LNCAP (cell line): ENCODE measurements at regions not wholly inside any gene's neighbourhood (a gene's known extent, or its start where the extent isn't known, plus 50 kb on each side); places are given as distances from the start of the nearest gene placed in this dataset.

ENCODE experiments used
- TF ChIP-seq, protein P1 (sequence below): fragments of 450-650 bp; IDR thresholded peaks from 2 replicates; pipeline ENCODE4 v1.5.1; 2017; ENCODE audit warnings: mild to moderate bottlenecking

DNA sequence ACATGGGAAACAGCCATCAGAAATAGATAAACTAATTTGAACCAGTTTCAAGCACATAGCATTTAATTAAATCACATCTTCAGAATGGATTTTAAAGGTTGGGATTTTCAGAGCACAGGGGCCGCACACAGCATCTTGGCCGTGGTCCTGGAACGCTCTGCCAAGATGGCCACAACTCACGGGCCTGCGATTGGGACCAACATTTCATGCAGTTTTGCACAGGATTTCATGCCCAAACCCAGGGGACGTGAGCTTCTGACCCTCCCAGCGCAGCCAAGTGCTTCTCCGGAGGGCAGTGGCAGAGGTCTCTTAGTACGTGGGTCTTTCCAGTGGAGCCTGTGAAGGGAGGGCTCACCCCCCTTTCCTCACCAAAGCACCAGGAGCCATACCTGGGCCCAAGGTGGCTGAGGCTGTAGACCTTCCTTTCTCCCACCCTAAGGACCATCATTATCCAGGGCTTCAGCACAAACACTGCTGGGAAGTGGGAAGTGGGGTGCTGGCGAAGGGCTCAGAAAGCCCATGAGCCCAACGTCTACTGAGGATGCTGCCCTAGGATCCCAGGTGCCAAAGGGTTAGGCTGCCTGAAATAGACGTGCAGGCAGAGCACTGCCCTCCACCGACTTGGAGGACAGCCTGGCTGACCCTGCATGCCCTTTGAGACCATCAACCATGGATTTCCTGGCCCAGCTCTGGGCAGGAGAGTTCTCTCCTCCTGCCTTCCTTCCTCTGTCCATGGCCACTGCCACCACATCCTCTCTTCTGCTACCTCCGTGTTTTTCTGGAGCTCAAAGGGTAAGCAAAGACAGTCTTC lies 611.2 kb upstream of the MGMT start:
- TF ChIP-seq, protein P1, sequence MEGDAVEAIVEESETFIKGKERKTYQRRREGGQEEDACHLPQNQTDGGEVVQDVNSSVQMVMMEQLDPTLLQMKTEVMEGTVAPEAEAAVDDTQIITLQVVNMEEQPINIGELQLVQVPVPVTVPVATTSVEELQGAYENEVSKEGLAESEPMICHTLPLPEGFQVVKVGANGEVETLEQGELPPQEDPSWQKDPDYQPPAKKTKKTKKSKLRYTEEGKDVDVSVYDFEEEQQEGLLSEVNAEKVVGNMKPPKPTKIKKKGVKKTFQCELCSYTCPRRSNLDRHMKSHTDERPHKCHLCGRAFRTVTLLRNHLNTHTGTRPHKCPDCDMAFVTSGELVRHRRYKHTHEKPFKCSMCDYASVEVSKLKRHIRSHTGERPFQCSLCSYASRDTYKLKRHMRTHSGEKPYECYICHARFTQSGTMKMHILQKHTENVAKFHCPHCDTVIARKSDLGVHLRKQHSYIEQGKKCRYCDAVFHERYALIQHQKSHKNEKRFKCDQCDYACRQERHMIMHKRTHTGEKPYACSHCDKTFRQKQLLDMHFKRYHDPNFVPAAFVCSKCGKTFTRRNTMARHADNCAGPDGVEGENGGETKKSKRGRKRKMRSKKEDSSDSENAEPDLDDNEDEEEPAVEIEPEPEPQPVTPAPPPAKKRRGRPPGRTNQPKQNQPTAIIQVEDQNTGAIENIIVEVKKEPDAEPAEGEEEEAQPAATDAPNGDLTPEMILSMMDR, result no peak

DNA sequence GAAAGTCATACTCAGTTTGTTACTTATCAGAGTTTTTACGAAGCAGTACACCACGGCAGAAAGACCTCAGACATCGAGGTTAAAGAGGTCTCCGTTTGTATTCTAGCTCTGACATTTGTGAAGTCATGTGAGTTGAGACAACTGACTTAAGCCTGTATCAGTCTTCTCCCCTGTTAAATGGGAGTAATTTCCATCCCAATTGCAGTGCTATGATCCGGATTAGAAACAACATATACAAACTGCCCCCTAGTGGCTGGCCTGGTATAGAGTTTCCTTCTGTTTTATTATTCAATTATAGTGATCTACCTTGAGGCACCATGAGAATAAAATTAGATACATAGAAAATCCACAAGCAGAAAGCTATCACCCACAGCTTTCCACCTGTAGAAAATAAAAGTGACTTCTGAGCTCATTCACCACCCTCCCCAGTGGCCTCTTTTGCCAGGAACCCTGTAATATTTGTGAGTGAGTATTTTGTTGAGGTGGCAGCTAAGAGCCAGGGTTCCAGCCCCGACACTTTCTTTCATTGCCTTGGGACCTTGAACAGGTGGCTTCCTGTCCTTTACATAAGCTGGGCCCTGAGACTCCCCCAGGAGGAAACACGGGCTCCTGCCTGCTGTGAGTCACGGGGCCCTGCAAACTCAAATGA lies 607.2 kb upstream of the MGMT start:
- TF ChIP-seq, protein P1, result peak; percentile 78

DNA sequence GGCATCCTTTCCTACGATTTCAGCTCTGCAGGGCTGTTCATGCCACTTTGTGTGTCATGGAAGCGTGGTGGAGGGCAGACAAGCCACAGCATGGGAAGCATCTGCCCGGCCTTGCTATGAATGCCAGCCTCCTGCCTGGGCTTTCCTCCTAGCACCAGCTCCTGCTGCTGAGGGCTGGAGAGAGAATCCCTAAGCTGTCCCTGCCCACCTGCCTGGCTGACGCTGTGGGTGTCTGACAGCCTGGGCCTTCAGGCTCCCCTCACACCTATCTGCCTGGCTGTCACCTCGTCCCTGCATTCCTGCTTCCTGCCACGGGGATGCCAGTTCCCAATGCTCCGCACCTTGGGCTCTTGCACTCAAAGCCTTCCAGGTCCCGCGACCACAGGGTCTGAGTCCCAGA lies 606.5 kb upstream of the MGMT start:
- TF ChIP-seq, protein P1, result no peak

DNA sequence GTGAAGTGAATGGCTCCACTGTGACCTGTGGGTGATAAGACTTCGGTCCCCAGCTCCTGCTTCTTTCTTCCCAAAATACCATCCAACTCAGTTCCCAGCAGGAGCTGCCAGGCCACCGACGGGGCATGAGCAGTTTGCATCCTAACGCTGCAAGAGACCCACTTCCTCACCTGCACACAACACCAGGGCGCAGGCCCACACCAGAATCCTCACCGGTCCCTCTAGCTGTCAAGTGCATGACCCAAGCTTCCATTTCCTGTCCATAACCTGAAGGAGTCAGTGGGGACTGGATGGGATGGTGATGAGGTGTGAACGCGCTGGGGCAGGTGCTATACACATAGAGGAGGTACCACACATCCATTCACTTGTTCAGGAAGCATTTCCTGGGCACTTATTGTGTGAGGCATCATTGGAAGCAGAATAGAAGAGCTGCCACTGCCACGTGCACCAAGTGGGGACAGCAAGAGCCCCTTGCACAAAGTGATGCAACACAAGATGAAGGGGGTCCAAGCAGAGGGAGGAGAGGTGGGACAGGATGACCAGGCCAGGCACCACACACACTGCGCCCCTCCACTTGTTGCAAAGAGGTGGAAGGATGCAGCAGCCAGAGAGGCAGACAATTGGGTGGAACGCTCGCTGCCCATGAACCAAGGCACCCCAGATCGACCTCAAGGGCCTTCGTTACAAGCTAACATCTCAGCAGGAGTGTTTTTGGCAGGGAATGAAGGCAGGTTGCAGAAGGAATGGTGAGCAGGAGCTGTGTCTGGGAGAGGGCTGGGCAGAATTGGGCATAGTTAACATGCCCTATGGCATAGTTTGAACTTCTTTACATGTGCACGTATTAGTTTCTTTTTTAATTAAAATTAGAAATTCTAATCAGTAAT lies 605.8 kb upstream of the MGMT start:
- TF ChIP-seq, protein P1, result no peak

DNA sequence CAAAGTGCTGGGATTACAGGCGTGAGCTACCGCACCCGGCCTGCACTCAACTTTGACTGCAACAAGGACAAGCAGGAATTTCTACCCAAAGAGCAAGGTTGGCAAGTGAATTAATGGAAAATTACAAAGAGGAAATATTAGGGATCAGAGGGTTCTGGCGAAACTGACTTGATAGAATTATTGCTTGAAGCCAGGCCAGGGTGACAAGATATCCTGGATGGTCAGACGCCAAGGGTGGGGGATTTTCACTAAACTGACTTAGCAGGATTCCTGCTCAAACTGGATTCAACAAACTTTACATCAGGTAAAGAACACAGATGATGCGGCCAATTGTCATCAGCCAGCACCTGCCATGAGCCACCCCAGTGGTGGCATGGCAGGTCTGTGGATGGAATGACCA lies 603.6 kb upstream of the MGMT start:
- TF ChIP-seq, protein P1, result no peak

DNA sequence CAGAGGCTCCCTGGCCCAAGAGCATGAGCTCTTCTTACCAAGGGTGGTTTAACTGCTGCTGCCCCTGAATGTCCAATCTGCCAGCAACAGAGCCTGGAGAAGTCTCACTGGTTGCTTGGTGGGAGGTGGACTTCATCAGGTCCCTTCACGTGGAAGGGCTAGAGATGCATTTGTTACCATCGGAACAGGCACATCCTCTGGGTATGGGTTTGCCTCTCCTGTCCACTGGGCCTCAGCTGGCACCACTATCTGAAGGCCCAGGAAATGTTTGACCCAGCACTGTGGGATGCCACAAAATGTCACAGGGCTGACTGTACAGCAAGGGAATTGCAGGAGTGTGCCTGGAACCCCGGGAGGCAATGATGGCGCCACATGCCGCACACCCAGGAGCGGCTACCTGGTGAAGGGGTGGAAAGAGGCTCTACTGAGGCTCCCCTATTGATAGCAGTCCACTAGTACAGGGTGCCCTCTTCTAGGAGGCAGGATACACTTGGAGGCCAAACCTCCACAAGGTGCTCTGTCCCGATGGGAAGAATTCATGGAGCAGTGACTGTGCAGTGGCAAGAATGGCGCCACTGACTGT lies 603.1 kb upstream of the MGMT start:
- TF ChIP-seq, protein P1, result no peak
